Activated T-helper 2 cell treated with anti-CD3 and anti-CD28 coated beads, Interferon-gamma antibody, Interleukin-2, Interleukin-4, amounts not matched to agents 10 μg/mL and 5 μg/mL and 100 μg/mL, durations not matched to agents 14 hours and 24 hours and 36 hours (primary cell): ENCODE measurements at regions not wholly inside any gene's neighbourhood (a gene's known extent, or its start where the extent isn't known, plus 50 kb on each side); places are given as distances from the start of the nearest gene placed in this dataset.
"Not testable (repeated sequence)": the region's sequence is repeated elsewhere in the genome, so short reads cannot be mapped to it uniquely, and the experiment has no call there.

ENCODE experiments used
- DNase-seq: peaks from one replicate; pipeline ENCODE4 v3.0.0; 2021; ENCODE audit warnings: low spot score
- H3K27ac Mint-ChIP-seq: one replicate; pipeline ENCODE4 v1.8.0; 2021; ENCODE audit warnings: mixed read lengths
- H3K27me3 Mint-ChIP-seq: one replicate; pipeline ENCODE4 v1.8.0; 2021; ENCODE audit warnings: low read depth, mixed read lengths
- H3K36me3 Mint-ChIP-seq: one replicate; pipeline ENCODE4 v1.8.0; 2021; ENCODE audit warnings: low read depth, mixed read lengths
- H3K4me1 Mint-ChIP-seq: one replicate; pipeline ENCODE4 v1.8.0; 2021; ENCODE audit warnings: low read depth, mixed read lengths
- H3K4me3 Mint-ChIP-seq: one replicate; pipeline ENCODE4 v1.8.0; 2021; ENCODE audit warnings: low read depth, mild to moderate bottlenecking, moderate library complexity, mixed read lengths
- H3K9me3 Mint-ChIP-seq: one replicate; pipeline ENCODE4 v1.8.0; 2021; ENCODE audit warnings: mixed read lengths
- intact Hi-C: fragments of 100-400 bp; cut with micrococcal nuclease; formaldehyde crosslinking; loops from one replicate; pipeline ENCODE4 v1.15.1; 2023

GRCh38 chr22:11561744-11562143, 3966.2 kb upstream of the OR11H1 start:
- intact Hi-C loops, H3K27ac Mint-ChIP-seq, H3K4me3 Mint-ChIP-seq, H3K4me1 Mint-ChIP-seq, H3K27me3 Mint-ChIP-seq, H3K36me3 Mint-ChIP-seq, DNase-seq: not testable (repeated sequence)
- H3K9me3 Mint-ChIP-seq = peaks cover 52% of the 10 kb centered on the region

DNA sequence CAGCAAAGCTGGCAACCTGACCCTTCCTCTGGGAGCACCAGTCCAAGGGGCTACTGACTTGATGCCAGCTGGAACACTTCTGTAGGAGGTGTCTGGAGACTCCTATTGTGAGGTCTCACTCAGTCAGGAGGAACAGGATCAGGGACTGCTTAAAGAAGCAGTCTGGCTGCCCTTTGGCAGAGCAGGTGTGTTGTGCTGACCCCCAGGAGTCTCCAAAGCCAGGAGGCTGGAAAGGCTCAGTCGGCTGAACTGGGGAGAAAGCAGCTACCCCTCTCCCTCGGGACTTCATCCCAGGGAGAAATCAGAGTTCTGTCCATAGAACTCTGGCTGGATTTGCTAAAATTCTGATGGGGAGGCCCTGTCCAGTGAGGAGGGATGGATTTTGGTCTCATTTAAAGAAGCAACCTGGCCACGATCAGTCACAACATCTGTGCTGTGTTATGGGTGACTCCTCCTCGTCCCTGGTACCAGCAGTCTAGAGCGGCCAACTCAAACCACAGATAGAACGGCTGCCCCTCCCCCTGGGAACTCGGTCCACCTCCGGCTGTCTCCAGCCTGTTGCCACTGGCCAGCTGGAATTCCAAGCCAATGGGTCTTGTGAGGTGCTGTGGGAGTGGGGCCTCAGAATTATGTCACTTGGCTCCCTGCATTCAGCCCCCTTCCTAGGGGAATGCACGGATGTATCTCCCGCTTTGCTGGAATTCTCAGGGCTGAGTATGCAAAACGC, 3959.0 kb upstream of the OR11H1 start:
- H3K4me1 Mint-ChIP-seq, intact Hi-C loops, H3K4me3 Mint-ChIP-seq, DNase-seq, H3K27ac Mint-ChIP-seq, H3K36me3 Mint-ChIP-seq, H3K27me3 Mint-ChIP-seq: not testable (repeated sequence)
- H3K9me3 Mint-ChIP-seq = peaks cover 77% of the 10 kb centered on the region

- H3K4me3 Mint-ChIP-seq, DNase-seq, H3K36me3 Mint-ChIP-seq, H3K27me3 Mint-ChIP-seq, intact Hi-C loops, H3K27ac Mint-ChIP-seq, H3K4me1 Mint-ChIP-seq: not testable (repeated sequence)
- H3K9me3 Mint-ChIP-seq = peaks cover 82% of the 10 kb centered on the region
Observed at GRCh38 chr22:11569564-11569940, 3958.4 kb upstream of the OR11H1 start.

DNA sequence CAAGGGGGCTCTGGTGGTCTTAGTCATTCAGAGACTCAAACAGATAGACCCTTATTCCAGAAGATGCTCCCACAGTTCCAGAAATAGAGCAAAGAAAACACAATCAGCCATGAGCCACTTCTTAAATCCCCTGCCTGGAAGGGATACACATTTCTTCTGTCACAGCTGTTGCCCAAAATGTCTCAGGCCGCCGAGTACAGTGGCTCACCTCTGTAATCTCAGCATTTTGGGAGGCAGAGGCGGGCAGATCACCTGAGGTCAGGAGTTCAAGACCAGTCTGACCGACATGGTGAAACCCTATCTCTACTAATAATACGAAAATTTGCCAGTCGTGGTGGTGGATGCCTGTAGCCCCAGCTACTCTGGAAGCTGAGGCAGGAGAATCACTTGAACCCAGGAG, 3954.8 kb upstream of the OR11H1 start:
- DNase-seq, H3K27me3 Mint-ChIP-seq, H3K4me1 Mint-ChIP-seq, H3K27ac Mint-ChIP-seq, H3K4me3 Mint-ChIP-seq, intact Hi-C loops, H3K36me3 Mint-ChIP-seq: not testable (repeated sequence)
- H3K9me3 Mint-ChIP-seq = peaks cover 85% of the 10 kb centered on the region

- H3K36me3 Mint-ChIP-seq, H3K4me1 Mint-ChIP-seq: not testable (repeated sequence)
Observed at GRCh38 chr22:11574231-11574630, 3953.8 kb upstream of the OR11H1 start.

DNA sequence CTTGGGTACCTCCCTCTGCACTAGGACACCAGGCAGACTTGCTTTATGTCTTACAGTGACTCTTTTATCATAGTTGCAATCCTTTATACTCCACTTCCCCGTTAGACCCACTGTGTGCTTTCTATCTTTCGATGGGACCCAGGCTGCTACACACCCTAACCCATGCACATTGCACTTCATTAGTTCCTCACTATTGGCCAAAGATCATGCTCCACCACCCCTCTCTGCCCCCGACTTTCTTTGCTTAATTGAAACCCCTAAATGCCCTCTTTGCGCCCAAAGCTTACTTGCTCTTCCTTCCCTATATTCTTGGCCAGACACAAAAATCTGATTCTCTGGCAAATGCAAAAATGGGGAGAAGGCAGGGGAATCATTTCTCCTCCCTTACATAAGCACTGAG, 3953.3 kb upstream of the OR11H1 start:
- H3K27ac Mint-ChIP-seq, H3K36me3 Mint-ChIP-seq, H3K4me3 Mint-ChIP-seq, H3K27me3 Mint-ChIP-seq, intact Hi-C loops, DNase-seq, H3K4me1 Mint-ChIP-seq: not testable (repeated sequence)
- peaks cover 85% of the 10 kb centered on the region for H3K9me3 Mint-ChIP-seq

More at GRCh38 chr22:11574231-11574630, 3953.8 kb upstream of the OR11H1 start:
- H3K27me3 Mint-ChIP-seq, DNase-seq, H3K4me3 Mint-ChIP-seq, H3K27ac Mint-ChIP-seq, intact Hi-C loops: not testable (repeated sequence)
- H3K9me3 Mint-ChIP-seq = peaks cover 85% of the 10 kb centered on the region

- H3K27me3 Mint-ChIP-seq, intact Hi-C loops, H3K4me1 Mint-ChIP-seq, H3K27ac Mint-ChIP-seq, H3K4me3 Mint-ChIP-seq, H3K36me3 Mint-ChIP-seq, DNase-seq: not testable (repeated sequence)
- H3K9me3 Mint-ChIP-seq = peaks cover 91% of the 10 kb centered on the region
Observed at GRCh38 chr22:11576740-11577139, 3951.3 kb upstream of the OR11H1 start.

GRCh38 chr22:11578115-11578514, 3949.9 kb upstream of the OR11H1 start:
- H3K4me1 Mint-ChIP-seq, intact Hi-C loops, H3K27me3 Mint-ChIP-seq, H3K36me3 Mint-ChIP-seq, DNase-seq, H3K4me3 Mint-ChIP-seq, H3K27ac Mint-ChIP-seq: not testable (repeated sequence)
- H3K9me3 Mint-ChIP-seq = peaks cover 86% of the 10 kb centered on the region

GRCh38 chr22:11578551-11578950, 3949.4 kb upstream of the OR11H1 start:
- H3K27me3 Mint-ChIP-seq, H3K4me3 Mint-ChIP-seq, intact Hi-C loops, DNase-seq, H3K4me1 Mint-ChIP-seq, H3K36me3 Mint-ChIP-seq, H3K27ac Mint-ChIP-seq: not testable (repeated sequence)
- peaks cover 86% of the 10 kb centered on the region for H3K9me3 Mint-ChIP-seq

DNA sequence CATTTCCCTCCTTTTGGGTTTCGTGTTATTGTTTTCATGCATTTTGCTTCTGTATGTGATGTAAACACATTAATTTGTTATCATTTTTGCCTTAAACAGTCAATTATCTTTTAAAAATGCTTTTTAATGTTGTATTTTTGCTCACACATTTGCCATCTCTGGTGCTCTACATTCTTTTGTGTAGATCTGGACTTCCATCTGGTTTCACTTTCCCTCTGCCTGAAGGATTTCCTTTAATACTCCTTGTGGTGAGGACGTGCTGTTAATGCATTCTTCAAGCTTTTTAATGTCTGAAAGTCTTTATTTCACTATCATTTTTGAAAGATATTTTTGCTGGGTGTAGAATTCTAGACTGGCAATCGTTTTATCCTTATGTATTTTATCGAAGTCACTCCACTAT, 3945.9 kb upstream of the OR11H1 start:
- H3K36me3 Mint-ChIP-seq, H3K4me1 Mint-ChIP-seq: not testable (repeated sequence)
- H3K9me3 Mint-ChIP-seq = peaks cover 82% of the 10 kb centered on the region

DNA sequence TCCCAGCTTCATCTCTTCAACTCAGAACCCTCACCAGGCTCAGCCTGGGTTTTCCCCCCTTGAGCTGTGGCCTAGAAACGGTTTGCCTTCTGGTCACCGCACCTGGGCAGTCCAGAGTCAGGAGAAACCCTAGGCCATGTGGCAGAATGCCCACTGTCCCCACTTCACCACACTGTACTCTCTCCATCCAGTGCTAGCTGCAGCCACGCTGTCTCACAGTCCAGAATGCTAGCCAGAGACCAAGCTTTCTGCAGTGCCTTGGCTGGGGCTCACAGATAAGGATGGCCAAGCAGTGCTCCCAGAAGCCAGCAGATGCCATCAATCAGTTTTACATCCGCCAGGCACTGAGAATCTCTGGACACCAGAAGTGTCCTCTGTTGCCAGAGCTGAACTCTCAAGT, 3943.8 kb upstream of the OR11H1 start:
- H3K27me3 Mint-ChIP-seq, H3K4me3 Mint-ChIP-seq, intact Hi-C loops, H3K27ac Mint-ChIP-seq, H3K4me1 Mint-ChIP-seq, H3K36me3 Mint-ChIP-seq, DNase-seq: not testable (repeated sequence)
- H3K9me3 Mint-ChIP-seq = peaks cover 70% of the 10 kb centered on the region

More for the DNA sequence above, 3945.9 kb upstream of the OR11H1 start:
- H3K27me3 Mint-ChIP-seq, intact Hi-C loops, DNase-seq, H3K4me3 Mint-ChIP-seq, H3K27ac Mint-ChIP-seq: not testable (repeated sequence)

DNA sequence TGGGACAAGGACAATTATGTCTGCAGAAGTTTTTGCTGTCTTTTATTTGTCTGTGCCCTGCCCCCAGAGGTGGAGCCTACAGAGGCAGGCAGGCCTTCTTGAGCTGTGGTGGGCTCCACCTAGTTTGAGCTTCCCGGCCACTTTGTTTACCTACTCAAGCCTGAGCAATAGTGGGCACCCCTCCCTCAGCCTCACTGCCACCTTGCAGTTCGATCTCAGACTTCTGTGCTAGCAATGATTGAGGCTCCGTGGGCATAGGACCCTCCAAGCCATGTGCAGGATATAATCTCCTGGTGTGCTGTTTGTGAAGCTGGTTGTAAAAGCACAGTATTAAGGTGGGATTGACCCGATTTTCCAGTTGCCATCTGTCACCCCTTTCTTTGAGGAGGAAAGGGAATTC, 3933.4 kb upstream of the OR11H1 start:
- H3K4me3 Mint-ChIP-seq, H3K27me3 Mint-ChIP-seq, intact Hi-C loops, H3K36me3 Mint-ChIP-seq, DNase-seq, H3K27ac Mint-ChIP-seq, H3K4me1 Mint-ChIP-seq: not testable (repeated sequence)
- peaks cover 71% of the 10 kb centered on the region for H3K9me3 Mint-ChIP-seq

GRCh38 chr22:11597666-11598358, 3930.2 kb upstream of the OR11H1 start:
- H3K27me3 Mint-ChIP-seq, DNase-seq, H3K27ac Mint-ChIP-seq, H3K36me3 Mint-ChIP-seq, intact Hi-C loops, H3K4me1 Mint-ChIP-seq, H3K4me3 Mint-ChIP-seq: not testable (repeated sequence)
- H3K9me3 Mint-ChIP-seq = peaks cover 66% of the 10 kb centered on the region
